AG04449 (cell line): ENCODE measurements at regions not wholly inside any gene's neighbourhood (a gene's known extent, or its start where the extent isn't known, plus 50 kb on each side); places are given as distances from the start of the nearest gene placed in this dataset.

Experiments
- CTCF ChIA-PET: fragments of 350-600 bp; formaldehyde crosslinking; extraction: SDS; loops from one replicate; lab custom pipeline; 2021; ENCODE audit warnings: antibody characterized with exemption; lab: Yijun Ruan, JAX
- POLR2A ChIA-PET: fragments of 400-600, 350-600 bp; formaldehyde crosslinking; extraction: SDS; loops from one replicate; lab custom pipeline; 2020; ENCODE audit warnings: antibody characterized with exemption, inconsistent platforms; lab: Yijun Ruan, JAX
- DNase-seq: peaks from one replicate; pipeline ENCODE4 v3.0.0-alpha.2; 2010; ENCODE audit warnings: low read depth, low spot score
- H3K4me3 ChIP-seq: 2 replicates; pipeline ENCODE4 v1.5.1; 2011; ENCODE audit warnings: low read depth, mild to moderate bottlenecking, control low read depth, low read length
- CTCF ChIP-seq: IDR thresholded peaks from one replicate; pipeline ENCODE4 v1.5.1; 2011; ENCODE audit warnings: mild to moderate bottlenecking, moderate library complexity, low read length, control low read depth, inconsistent platforms; ENCODE audit not compliant: insufficient read depth; ENCODE audit errors: missing control alignments

GRCh38 chr2:12539336-12539735 lies 177.4 kb upstream of the TRIB2 start:
- no peak overlapping the region for H3K4me3 ChIP-seq
- no peak for DNase-seq
- ChIA-PET POLR2A (no interaction called here), CTCF (interaction anchor here (1.4 kb wide), 1 partner anchor 13 kb away, joined by 5 read pairs; no protein-coding TSS in a partner anchor)
- no peak for TF ChIP-seq CTCF

- POLR2A ChIA-PET: no interaction called here
- no peak overlapping the region for H3K4me3 ChIP-seq
- DNase-seq: no peak
- CTCF ChIA-PET: interaction anchor here (1.4 kb wide), 1 partner anchor 12 kb away, joined by 5 read pairs; no protein-coding TSS in a partner anchor
- no peak for TF ChIP-seq CTCF
Measured at GRCh38 chr2:12539776-12540562, 176.8 kb upstream of the TRIB2 start.

GRCh38 chr2:12543076-12543977 lies 173.4 kb upstream of the TRIB2 start:
- CTCF ChIA-PET: interaction anchor here (0.8 to 1.2 kb wide), 2 partner anchors 173 to 464 kb away, joined by 3 to 4 read pairs; no protein-coding TSS in a partner anchor
- POLR2A ChIA-PET: no interaction called here
- no peak for DNase-seq
- TF ChIP-seq CTCF: no peak
- H3K4me3 ChIP-seq: no peak overlapping the region

- no peak for TF ChIP-seq CTCF
- no peak overlapping the region for H3K4me3 ChIP-seq
- ChIA-PET CTCF (interaction anchor here (1.2 kb wide), 1 partner anchor 463 kb away, joined by 4 read pairs; no protein-coding TSS in a partner anchor), POLR2A (no interaction called here)
- DNase-seq: no peak
Measured at GRCh38 chr2:12543978-12544558, 172.7 kb upstream of the TRIB2 start.

- CTCF ChIA-PET: interaction anchor here (0.8 to 1.0 kb wide), 2 partner anchors 14 to 19 kb away, joined by 3 read pairs; no protein-coding TSS in a partner anchor
- POLR2A ChIA-PET: interaction anchor here (0.9 kb wide), 1 partner anchor 13 kb away, joined by 3 read pairs; no protein-coding TSS in a partner anchor
- no peak overlapping the region for H3K4me3 ChIP-seq
- DNase-seq: no peak
- TF ChIP-seq CTCF: no peak
Measured at GRCh38 chr2:12547566-12548170, 169.1 kb upstream of the TRIB2 start.
